Gastroesophageal sphincter (tissue), 4 donors: ENCODE measurements at regions not wholly inside any gene's neighbourhood (a gene's known extent, or its start where the extent isn't known, plus 50 kb on each side); places are given as distances from the start of the nearest gene placed in this dataset.

ENCODE experiments used
- ATAC-seq: fragments of 150-250 bp; one replicate; pipeline ENCODE4 v1.9.1; 2016; ENCODE audit warnings: mild to moderate bottlenecking, moderate library complexity
- H3K27ac ChIP-seq, 4 donors: fragments of 200-600 bp; sonication (generic) in 3 of 4; 1 replicate in 3 of 4; 2 replicates in 1 of 4; pipeline ENCODE4 v1.5.1; 2016 to 2019
- H3K27me3 ChIP-seq: fragments of 200-600 bp; sonication (generic); one replicate; pipeline ENCODE4 v1.5.1; 2019
- H3K36me3 ChIP-seq, 2 donors: fragments of 200-600 bp; sonication (generic); one replicate each; pipeline ENCODE4 v1.5.1; 2019; ENCODE audit warnings: control low read depth in 1 of 2
- H3K4me1 ChIP-seq, 3 donors: fragments of 200-600 bp; sonication (generic); 1 replicate in 2 of 3; 2 replicates in 1 of 3; pipeline ENCODE4 v1.5.1; 2016 to 2019; ENCODE audit warnings: control low read depth in 2 of 3
- H3K4me3 ChIP-seq, 2 donors: fragments of 200-600 bp; sonication (generic); one replicate each; pipeline ENCODE4 v1.5.1; 2019; ENCODE audit warnings: mild to moderate bottlenecking in 1 of 2, moderate library complexity in 1 of 2
- H3K9me3 ChIP-seq, 3 donors: fragments of 200-600 bp; sonication (generic); one replicate each; pipeline ENCODE4 v1.5.1; 2017 to 2019; ENCODE audit warnings: control low read depth in 2 of 3
- EP300 ChIP-seq: sonication (generic); formaldehyde crosslinking; IDR thresholded peaks from one replicate; pipeline ENCODE4 v1.6.1; 2017; ENCODE audit warnings: antibody characterized with exemption, mild to moderate bottlenecking
- POLR2A ChIP-seq, 2 donors: fragments of 450-650 bp; IDR thresholded peaks; one replicate each; pipeline ENCODE4 v1.6.1; 2017; ENCODE audit warnings: antibody characterized with exemption in 2 of 2, mild to moderate bottlenecking in 2 of 2, moderate library complexity in 1 of 2
- POLR2AphosphoS5 ChIP-seq: sonication (generic); formaldehyde crosslinking; IDR thresholded peaks from one replicate; pipeline ENCODE4 v1.6.1; 2017; ENCODE audit warnings: antibody characterized with exemption
- WGBS, 2 donors: methylation state at CpG; one replicate each; pipeline ENCODE4 v1.1.5; 2018; ENCODE audit warnings: low coverage in 1 of 2; 5-methylcytosine and 5-hydroxymethylcytosine counted together
- TF ChIP-seq, protein P1 (sequence below), 4 experiments: fragments of 200-600 bp in 2 of 4; fragments of 450-650 bp in 2 of 4; sonication (generic) in 1 of 4; IDR thresholded peaks; one replicate each; pipeline ENCODE4 v1.5.1; 2017 to 2019; ENCODE audit warnings: antibody characterized with exemption in 4 of 4, mild to moderate bottlenecking in 2 of 4, moderate library complexity in 2 of 4

DNA sequence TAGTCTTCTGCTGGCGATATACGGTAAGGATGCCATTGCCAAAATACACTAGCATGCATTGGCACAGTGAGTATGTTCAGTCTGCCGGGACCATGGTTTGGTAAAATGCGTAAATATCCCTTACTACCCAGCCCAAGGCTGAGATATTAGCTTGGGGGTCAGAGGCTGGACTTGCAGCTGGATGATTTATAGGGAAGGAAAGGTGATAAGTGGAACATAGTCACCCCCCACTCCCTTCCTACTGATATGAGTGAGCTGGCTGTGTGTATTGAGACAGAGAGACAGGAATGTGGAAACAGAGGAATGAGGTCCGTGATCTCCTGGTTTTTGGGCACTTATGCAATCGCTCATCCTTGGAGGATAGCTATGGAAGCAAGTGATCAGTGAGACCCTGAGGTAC lies 642.8 kb downstream of the KCNT2 start:
- Histone ChIP-seq H3K9me3 (no peaks in the 10 kb centered on the region), H3K36me3 (no peaks in the 10 kb centered on the region), H3K27me3 (no peaks in the 10 kb centered on the region), H3K27ac (no peak overlapping the region), H3K4me3 (no peak overlapping the region), H3K4me1 (no peaks in the 10 kb centered on the region)
- no peak for ATAC-seq
- WGBS, 2 donors = 67 to 93% methylated on average over 5 to 6 of the region's 6 CpGs
- no peak for TF ChIP-seq EP300
- TF ChIP-seq POLR2A (IDR thresholded peaks at IDR 0.05) = no peak
- TF ChIP-seq POLR2AphosphoS5 = no peak
- TF ChIP-seq, protein P1, sequence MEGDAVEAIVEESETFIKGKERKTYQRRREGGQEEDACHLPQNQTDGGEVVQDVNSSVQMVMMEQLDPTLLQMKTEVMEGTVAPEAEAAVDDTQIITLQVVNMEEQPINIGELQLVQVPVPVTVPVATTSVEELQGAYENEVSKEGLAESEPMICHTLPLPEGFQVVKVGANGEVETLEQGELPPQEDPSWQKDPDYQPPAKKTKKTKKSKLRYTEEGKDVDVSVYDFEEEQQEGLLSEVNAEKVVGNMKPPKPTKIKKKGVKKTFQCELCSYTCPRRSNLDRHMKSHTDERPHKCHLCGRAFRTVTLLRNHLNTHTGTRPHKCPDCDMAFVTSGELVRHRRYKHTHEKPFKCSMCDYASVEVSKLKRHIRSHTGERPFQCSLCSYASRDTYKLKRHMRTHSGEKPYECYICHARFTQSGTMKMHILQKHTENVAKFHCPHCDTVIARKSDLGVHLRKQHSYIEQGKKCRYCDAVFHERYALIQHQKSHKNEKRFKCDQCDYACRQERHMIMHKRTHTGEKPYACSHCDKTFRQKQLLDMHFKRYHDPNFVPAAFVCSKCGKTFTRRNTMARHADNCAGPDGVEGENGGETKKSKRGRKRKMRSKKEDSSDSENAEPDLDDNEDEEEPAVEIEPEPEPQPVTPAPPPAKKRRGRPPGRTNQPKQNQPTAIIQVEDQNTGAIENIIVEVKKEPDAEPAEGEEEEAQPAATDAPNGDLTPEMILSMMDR (IDR thresholded peaks at IDR 0.05) = no peak

DNA sequence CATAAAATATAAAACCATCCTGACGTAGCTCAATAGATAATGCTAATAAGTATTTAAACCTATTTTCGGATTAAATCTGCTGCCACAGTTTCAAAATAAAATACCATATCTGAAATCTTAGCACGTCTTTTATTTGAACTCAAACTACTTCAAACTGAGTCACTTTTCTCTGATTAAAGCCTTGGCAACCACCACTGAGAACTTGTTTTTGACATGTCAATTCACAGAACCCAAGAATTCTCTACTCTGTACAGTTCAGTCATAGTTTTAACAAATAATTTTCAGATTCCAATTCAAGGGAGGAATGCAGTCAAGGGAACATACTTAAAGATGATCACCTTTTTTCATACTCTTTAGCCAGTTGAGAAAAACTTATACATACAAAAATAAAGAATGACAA lies 643.2 kb downstream of the KCNT2 start:
- H3K4me1 ChIP-seq = no peaks in the 10 kb centered on the region
- no peak overlapping the region for H3K27ac ChIP-seq
- TF ChIP-seq, protein P1 (IDR thresholded peaks at IDR 0.05) = no peak
- TF ChIP-seq POLR2AphosphoS5 = no peak
- TF ChIP-seq POLR2A (IDR thresholded peaks at IDR 0.05) = no peak
- TF ChIP-seq EP300 = no peak
- whole genome bisulfite sequencing, 2 donors = 33 to 54% methylated on average over 3 of the region's 3 CpGs
- no peaks in the 10 kb centered on the region for H3K9me3 ChIP-seq
- no peaks in the 10 kb centered on the region for H3K27me3 ChIP-seq
- no peak for ATAC-seq
- no peaks in the 10 kb centered on the region for H3K36me3 ChIP-seq
- no peak overlapping the region for H3K4me3 ChIP-seq

DNA sequence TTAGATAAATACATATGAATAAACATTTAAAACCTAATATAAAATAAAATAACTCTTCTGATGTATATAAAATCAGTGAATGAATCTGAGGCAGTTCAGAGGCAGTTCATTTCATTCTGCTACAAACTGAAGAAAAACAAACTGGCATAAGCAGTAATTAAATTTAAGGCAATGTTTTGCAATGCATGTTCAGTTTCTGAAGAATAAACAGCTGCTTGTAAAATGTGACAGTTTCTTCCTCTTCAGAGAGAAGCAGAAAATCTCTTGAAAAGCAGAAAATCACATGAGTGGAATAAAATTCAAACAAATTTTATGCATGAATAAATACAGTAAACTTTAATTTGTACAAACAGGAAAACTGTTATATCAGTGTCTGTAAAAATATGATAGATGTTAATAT lies 643.7 kb downstream of the KCNT2 start:
- no peak overlapping the region for H3K27ac ChIP-seq
- TF ChIP-seq POLR2A (IDR thresholded peaks at IDR 0.05) (no peak), POLR2AphosphoS5 (no peak), EP300 (no peak)
- TF ChIP-seq, protein P1 (IDR thresholded peaks at IDR 0.05) = no peak
- H3K9me3 ChIP-seq = no peaks in the 10 kb centered on the region
- H3K4me1 ChIP-seq = no peaks in the 10 kb centered on the region
- ATAC-seq = no peak
- no peaks in the 10 kb centered on the region for H3K36me3 ChIP-seq
- no peaks in the 10 kb centered on the region for H3K27me3 ChIP-seq
- H3K4me3 ChIP-seq = no peak overlapping the region

DNA sequence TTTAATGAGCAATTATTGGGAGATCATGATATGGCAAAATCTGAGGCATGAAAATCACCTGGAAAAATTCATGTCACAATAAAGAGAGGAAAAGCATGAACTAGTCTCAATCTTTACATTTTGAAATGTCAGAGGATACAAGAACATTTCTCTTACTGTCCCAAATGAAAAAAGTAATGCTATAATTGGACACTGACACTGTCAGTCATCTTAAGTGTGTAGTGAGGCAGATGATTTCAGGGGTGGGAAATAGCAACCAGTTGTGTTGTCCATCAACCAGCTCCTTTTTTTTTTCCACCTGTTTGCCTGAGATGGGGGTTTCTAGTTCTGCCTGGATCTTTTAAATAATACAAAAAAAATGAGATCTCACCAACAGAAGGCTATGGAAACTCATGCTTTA lies 646.2 kb downstream of the KCNT2 start:
- no peak overlapping the region for H3K27ac ChIP-seq
- no peak for TF ChIP-seq POLR2A (IDR thresholded peaks at IDR 0.05)
- TF ChIP-seq, protein P1 (IDR thresholded peaks at IDR 0.05) = no peak
- no peak for TF ChIP-seq POLR2AphosphoS5
- H3K36me3 ChIP-seq = no peaks in the 10 kb centered on the region
- H3K9me3 ChIP-seq = no peaks in the 10 kb centered on the region
- no peaks in the 10 kb centered on the region for H3K27me3 ChIP-seq
- H3K4me1 ChIP-seq = no peaks in the 10 kb centered on the region
- no peak for ATAC-seq
- H3K4me3 ChIP-seq = no peak overlapping the region

DNA sequence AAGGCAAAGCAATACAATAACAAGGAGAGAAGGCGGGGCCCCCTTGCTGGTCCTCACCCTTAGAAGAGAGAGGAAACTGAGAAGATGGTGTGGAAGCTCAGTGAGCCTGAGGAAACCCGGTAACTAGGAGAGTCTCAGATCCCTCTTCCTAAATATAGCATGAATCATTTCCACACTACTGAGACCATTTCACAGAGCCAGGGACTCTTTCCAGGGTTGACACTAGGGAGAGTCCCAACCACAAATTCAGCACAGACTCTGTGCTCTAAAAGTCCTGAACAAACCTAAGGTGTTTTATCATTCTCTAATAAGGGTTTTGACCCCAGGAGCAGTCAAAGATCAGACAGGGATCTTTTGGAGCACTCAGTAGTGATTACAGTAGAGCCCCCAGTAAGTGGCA lies 647.7 kb downstream of the KCNT2 start:
- 40 to 70% methylated on average over 2 of the region's 2 CpGs for WGBS, 2 donors
- no peak overlapping the region for H3K27ac ChIP-seq
- H3K4me3 ChIP-seq = no peak overlapping the region
- H3K36me3 ChIP-seq = no peaks in the 10 kb centered on the region
- H3K4me1 ChIP-seq = no peaks in the 10 kb centered on the region
- no peaks in the 10 kb centered on the region for H3K9me3 ChIP-seq
- H3K27me3 ChIP-seq = no peaks in the 10 kb centered on the region
- no peak for ATAC-seq
- TF ChIP-seq POLR2A (IDR thresholded peaks at IDR 0.05) = no peak
- TF ChIP-seq, protein P1 (IDR thresholded peaks at IDR 0.05) = no peak
- TF ChIP-seq EP300 = no peak
- TF ChIP-seq POLR2AphosphoS5 = no peak
